IMR-90 (cell line): ENCODE measurements at regions not wholly inside any gene's neighbourhood (a gene's known extent, or its start where the extent isn't known, plus 50 kb on each side); places are given as distances from the start of the nearest gene placed in this dataset.

Experiments
- ATAC-seq: fragments of 200-7000 bp; cut with Tn5 transposase; 2 replicates; pipeline ENCODE4 v1.9.1; 2020; ENCODE audit warnings: low read depth, mild to moderate bottlenecking, moderate library complexity
- BruUV-seq: library from RNA; stranded (reverse); fragments of 400-500 nt; replicated peaks from 2 replicates; lab custom pipeline; 2021; lab: Mats Ljungman, UMichigan
- CTCF ChIA-PET: fragments of 300-600 bp; formaldehyde crosslinking; extraction: SDS; loops from one replicate; lab custom pipeline; 2021; ENCODE audit warnings: antibody characterized with exemption; lab: Yijun Ruan, JAX
- POLR2A ChIA-PET: fragments of 300-600 bp; sonication (Branson Sonifier 250); formaldehyde crosslinking; loops from one replicate; lab custom pipeline; 2022; ENCODE audit warnings: antibody characterized with exemption; ENCODE audit not compliant: unreplicated experiment; lab: Charles Lee
- DNase-seq: peaks from one replicate; pipeline ENCODE4 v3.0.0; 2013
- H2AFZ ChIP-seq: replicated peaks from 2 replicates; pipeline ENCODE3; 2013; ENCODE audit warnings: low read length, mild to moderate bottlenecking; ENCODE audit not compliant: poor library complexity
- H2AK5ac ChIP-seq: 2 replicates; pipeline ENCODE4 v1.6.1; 2013; ENCODE audit warnings: low read depth, low read length, inconsistent platforms
- H2AK9ac ChIP-seq: replicated peaks from 2 replicates; pipeline ENCODE3; 2013; ENCODE audit warnings: mild to moderate bottlenecking, low read depth, low read length, moderate library complexity; ENCODE audit not compliant: poor library complexity
- H2BK120ac ChIP-seq: 2 replicates; pipeline ENCODE4 v1.6.1; 2013; ENCODE audit warnings: low read depth, low read length, inconsistent platforms
- H2BK15ac ChIP-seq: 3 replicates; pipeline ENCODE4 v1.6.1; 2013; ENCODE audit warnings: low read depth, low read length, inconsistent platforms
- H2BK20ac ChIP-seq: 2 replicates; pipeline ENCODE4 v1.6.1; 2013; ENCODE audit warnings: low read depth, mild to moderate bottlenecking, inconsistent platforms, low read length, moderate library complexity
- H2BK5ac ChIP-seq: 2 replicates; pipeline ENCODE4 v1.6.1; 2013; ENCODE audit warnings: mild to moderate bottlenecking, low read depth, low read length, inconsistent platforms; ENCODE audit not compliant: poor library complexity, severe bottlenecking
- H3K14ac ChIP-seq: replicated peaks from 2 replicates; pipeline ENCODE4 v1.6.1; 2013; ENCODE audit warnings: low read depth, low read length, inconsistent platforms
- H3K18ac ChIP-seq: 2 replicates; pipeline ENCODE4 v1.6.1; 2013; ENCODE audit warnings: low read depth, low read length, control low read depth
- H3K23ac ChIP-seq: 2 replicates; pipeline ENCODE4 v1.6.1; 2013; ENCODE audit warnings: low read depth, low read length, inconsistent platforms
- H3K27ac ChIP-seq: 2 replicates; pipeline ENCODE4 v1.5.1; 2013; ENCODE audit warnings: mild to moderate bottlenecking, control low read depth, low read length; ENCODE audit not compliant: insufficient read depth
- H3K27me3 ChIP-seq: 2 replicates; pipeline ENCODE4 v1.6.1; 2013; ENCODE audit warnings: low read length; ENCODE audit not compliant: control insufficient read depth, insufficient read depth
- H3K36me3 ChIP-seq: 2 replicates; pipeline ENCODE4 v1.6.1; 2013; ENCODE audit warnings: low read length, mixed read lengths; ENCODE audit not compliant: control insufficient read depth, insufficient read depth
- H3K4ac ChIP-seq: 2 replicates; pipeline ENCODE4 v1.6.1; 2013; ENCODE audit warnings: low read depth, low read length, inconsistent platforms
- H3K4me1 ChIP-seq: 2 replicates; pipeline ENCODE4 v1.6.1; 2013; ENCODE audit warnings: low read length, mixed read lengths; ENCODE audit not compliant: control insufficient read depth, insufficient read depth
- H3K4me2 ChIP-seq: 2 replicates; pipeline ENCODE4 v1.6.1; 2013; ENCODE audit warnings: low read depth, mild to moderate bottlenecking, control low read depth, low read length, moderate library complexity
- H3K4me3 ChIP-seq: 2 replicates; pipeline ENCODE4 v1.5.1; 2013; ENCODE audit warnings: low read depth, mild to moderate bottlenecking, control low read depth, low read length, moderate library complexity; ENCODE audit not compliant: insufficient read depth
- H3K56ac ChIP-seq: 2 replicates; pipeline ENCODE4 v1.6.1; 2013; ENCODE audit warnings: low read length, inconsistent platforms; ENCODE audit not compliant: insufficient read depth; ENCODE audit errors: extremely low read depth
- H3K79me1 ChIP-seq, 2 experiments: 2 replicates each; pipeline ENCODE4 v1.6.1; 2013; ENCODE audit warnings: low read length in 2 of 2, inconsistent platforms in 1 of 2, low read depth in 1 of 2
- H3K9ac ChIP-seq: 2 replicates; pipeline ENCODE4 v1.6.1; 2013; ENCODE audit warnings: low read depth, low read length, control low read depth
- H3K9me1 ChIP-seq: 2 replicates; pipeline ENCODE4 v1.6.1; 2013; ENCODE audit warnings: low read length, inconsistent platforms; ENCODE audit not compliant: insufficient read depth
- H3K9me3 ChIP-seq: 2 replicates; pipeline ENCODE4 v1.6.1; 2013; ENCODE audit warnings: low read length; ENCODE audit not compliant: control insufficient read depth, insufficient read depth
- H4K20me1 ChIP-seq: 2 replicates; pipeline ENCODE4 v1.6.1; 2013; ENCODE audit warnings: low read length, inconsistent platforms; ENCODE audit not compliant: insufficient read depth
- H4K5ac ChIP-seq: 2 replicates; pipeline ENCODE4 v1.6.1; 2013; ENCODE audit warnings: mild to moderate bottlenecking, low read depth, low read length, control low read depth
- H4K8ac ChIP-seq, 2 experiments: 2 replicates each; pipeline ENCODE4 v1.6.1; 2013; ENCODE audit warnings: low read depth in 2 of 2, low read length in 2 of 2, control low read depth in 1 of 2, inconsistent platforms in 1 of 2
- H4K91ac ChIP-seq: 2 replicates; pipeline ENCODE4 v1.6.1; 2013; ENCODE audit warnings: low read depth, low read length, inconsistent platforms; ENCODE audit not compliant: insufficient read depth
- BHLHE40 ChIP-seq: fragments of 150-350 bp; IDR thresholded peaks from 2 replicates; pipeline ENCODE4 v1.6.1; 2016; ENCODE audit warnings: mild to moderate bottlenecking, low read depth, low read length
- CEBPB ChIP-seq: IDR thresholded peaks from 2 replicates; pipeline ENCODE4 v1.6.1; 2012; ENCODE audit warnings: low read depth, low read length, improper control_type of control experiment
- CHD1 ChIP-seq: IDR thresholded peaks from 2 replicates; pipeline ENCODE4 v1.6.1; 2012; ENCODE audit warnings: low read depth, low read length, improper control_type of control experiment
- ELK1 ChIP-seq: fragments of 150-350 bp; IDR thresholded peaks from 2 replicates; pipeline ENCODE4 v1.6.1; 2016; ENCODE audit warnings: low read depth, mild to moderate bottlenecking, low read length, moderate library complexity, borderline replicate concordance
- FOS ChIP-seq: fragments of 150-350 bp; IDR thresholded peaks from 2 replicates; pipeline ENCODE4 v1.6.1; 2016; ENCODE audit warnings: low read depth, low read length
- MAFK ChIP-seq: IDR thresholded peaks from 2 replicates; pipeline ENCODE4 v1.6.1; 2012; ENCODE audit warnings: low read depth, low read length, improper control_type of control experiment
- MAZ ChIP-seq: IDR thresholded peaks from 2 replicates; pipeline ENCODE4 v1.6.1; 2012; ENCODE audit warnings: low read depth, mild to moderate bottlenecking, low read length, improper control_type of control experiment, moderate library complexity, borderline replicate concordance
- MXI1 ChIP-seq: IDR thresholded peaks from 2 replicates; pipeline ENCODE4 v1.6.1; 2012; ENCODE audit warnings: low read depth, mild to moderate bottlenecking, low read length, moderate library complexity, borderline replicate concordance
- POLR2A ChIP-seq: IDR thresholded peaks from 2 replicates; pipeline ENCODE4 v1.6.1; 2012; ENCODE audit warnings: mild to moderate bottlenecking, low read depth, low read length
- RAD21 ChIP-seq: IDR thresholded peaks from 2 replicates; pipeline ENCODE4 v1.6.1; 2012; ENCODE audit warnings: low read length, improper control_type of control experiment
- RCOR1 ChIP-seq: IDR thresholded peaks from 2 replicates; pipeline ENCODE4 v1.6.1; 2012; ENCODE audit warnings: mild to moderate bottlenecking, low read length, improper control_type of control experiment; ENCODE audit not compliant: insufficient replicate concordance
- SMC3 ChIP-seq: fragments of 150-350 bp; IDR thresholded peaks from 2 replicates; pipeline ENCODE4 v1.6.1; 2016; ENCODE audit warnings: low read depth, mild to moderate bottlenecking, antibody characterized with exemption, low read length, moderate library complexity
- WGBS, 2 experiments: methylation state at CpG; one replicate each; pipeline versions ENCODE4 v1.1.5 to v1.1.7; 2013; ENCODE audit warnings: missing lambda C conversion rate in 2 of 2; ENCODE audit not compliant: insufficient read length in 1 of 2; ENCODE audit errors: extremely low coverage in 2 of 2; 5-methylcytosine and 5-hydroxymethylcytosine counted together
- dilution Hi-C: fragments of 300-500 bp; cut with HindIII; formaldehyde crosslinking; loops from one replicate; pipeline ENCODE4 v1.14.3; 2018; ENCODE audit warnings: low sequenced_read_pairs; ENCODE audit not compliant: unreplicated experiment
- in situ Hi-C: fragments of 300-500 bp; cut with MboI; formaldehyde crosslinking; loops from 3 replicates; pipeline ENCODE4 v1.14.3; 2019; ENCODE audit warnings: low sequenced_read_pairs, inconsistent platforms, mixed read lengths
- intact Hi-C: fragments of 100-400 bp; cut with micrococcal nuclease; formaldehyde crosslinking; loops from 2 replicates; pipeline ENCODE4 v1.10.0; 2022

- H2BK5ac ChIP-seq, result no peak overlapping the region
- CTCF ChIA-PET, result no interaction called here
- H2AFZ ChIP-seq, result peak overlapping the region; percentile 14
- in situ Hi-C loops, result no loop called here
- H2BK15ac ChIP-seq, result no peak overlapping the region
- BruUV-seq, result no TSS peak
- H3K4ac ChIP-seq, result no peak overlapping the region
- no peak overlapping the region for H3K23ac ChIP-seq
- no peak overlapping the region for H4K5ac ChIP-seq
- no peak overlapping the region for H3K9ac ChIP-seq
- ATAC-seq (no peak), DNase-seq (no peak)
- H3K27ac ChIP-seq, result no peak overlapping the region
- no peak overlapping the region for H3K18ac ChIP-seq
- 54% methylated on average over 3 of the region's 5 CpGs; no CpG with 5 or more reads in 1 of the 2 experiments for WGBS, 2 experiments
- H4K20me1 ChIP-seq, result no peaks in the 10 kb centered on the region
- no peaks in the 10 kb centered on the region for H3K9me1 ChIP-seq
- no peak overlapping the region for H2BK20ac ChIP-seq
- H3K14ac ChIP-seq, result no peak overlapping the region
- no peak overlapping the region for H4K91ac ChIP-seq
- H2BK120ac ChIP-seq, result no peak overlapping the region
- no peak overlapping the region for H3K4me3 ChIP-seq
- dilution Hi-C loops, result no loop called here
- intact Hi-C loops, result no loop called here
- no peak overlapping the region for H2AK9ac ChIP-seq
- no peaks in the 10 kb centered on the region for H3K79me1 ChIP-seq
- no peaks in the 10 kb centered on the region for H3K9me3 ChIP-seq
- H4K8ac ChIP-seq, result no peak overlapping the region
- no peaks in the 10 kb centered on the region for H3K27me3 ChIP-seq
- no peak overlapping the region for H3K4me2 ChIP-seq
- H3K36me3 ChIP-seq, result no peaks in the 10 kb centered on the region
- H2AK5ac ChIP-seq, result no peak overlapping the region
- H3K4me1 ChIP-seq, result no peaks in the 10 kb centered on the region
- no peak overlapping the region for H3K56ac ChIP-seq
- TF ChIP-seq SMC3, result no peak
- TF ChIP-seq FOS, result no peak
- TF ChIP-seq RAD21, result no peak
- no peak for TF ChIP-seq BHLHE40
- TF ChIP-seq CHD1, result no peak
- TF ChIP-seq CEBPB, result no peak
- no peak for TF ChIP-seq RCOR1
- TF ChIP-seq ELK1, result no peak
- TF ChIP-seq POLR2A, result no peak
- no peak for TF ChIP-seq MXI1
- no peak for TF ChIP-seq MAZ
- no peak for TF ChIP-seq MAFK
- POLR2A ChIA-PET, result no interaction called here
Observed at GRCh38 chr1:29779146-29779545, 542.8 kb downstream of the PTPRU start.
